B cell (primary cell): ENCODE measurements at regions not wholly inside any gene's neighbourhood (a gene's known extent, or its start where the extent isn't known, plus 50 kb on each side); places are given as distances from the start of the nearest gene placed in this dataset.

Experiments
- EZH2 ChIP-seq: IDR thresholded peaks from 2 replicates; pipeline ENCODE4 v1.6.1; 2012; ENCODE audit warnings: borderline replicate concordance, low read depth, mild to moderate bottlenecking, moderate library complexity, low read length; ENCODE audit not compliant: insufficient read depth, poor library complexity, severe bottlenecking
- TF ChIP-seq, protein P1 (sequence below): fragments of 200-600 bp; IDR thresholded peaks from one replicate; pipeline ENCODE4 v1.8.0; 2022; ENCODE audit warnings: antibody characterized with exemption, mild to moderate bottlenecking

DNA sequence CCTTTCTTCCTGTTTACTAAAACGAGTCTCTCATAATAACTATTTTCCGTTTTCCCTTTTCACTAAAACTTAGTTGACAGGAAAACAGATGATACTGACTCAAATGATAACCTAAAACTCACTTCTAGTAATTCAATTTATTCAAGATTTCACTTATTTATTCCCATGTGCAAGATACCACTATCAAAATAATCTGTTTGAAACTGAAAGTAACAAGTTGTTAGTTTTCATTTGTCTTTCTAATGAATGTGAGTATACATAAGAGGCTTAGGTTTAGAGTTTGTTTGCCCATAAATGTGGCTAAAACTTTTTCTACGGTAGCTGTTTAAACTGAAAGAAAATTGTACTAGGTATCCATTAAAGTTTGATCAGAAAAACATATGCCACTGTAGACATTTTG, 314.9 kb upstream of the STEAP1 start:
- TF ChIP-seq, protein P1, sequence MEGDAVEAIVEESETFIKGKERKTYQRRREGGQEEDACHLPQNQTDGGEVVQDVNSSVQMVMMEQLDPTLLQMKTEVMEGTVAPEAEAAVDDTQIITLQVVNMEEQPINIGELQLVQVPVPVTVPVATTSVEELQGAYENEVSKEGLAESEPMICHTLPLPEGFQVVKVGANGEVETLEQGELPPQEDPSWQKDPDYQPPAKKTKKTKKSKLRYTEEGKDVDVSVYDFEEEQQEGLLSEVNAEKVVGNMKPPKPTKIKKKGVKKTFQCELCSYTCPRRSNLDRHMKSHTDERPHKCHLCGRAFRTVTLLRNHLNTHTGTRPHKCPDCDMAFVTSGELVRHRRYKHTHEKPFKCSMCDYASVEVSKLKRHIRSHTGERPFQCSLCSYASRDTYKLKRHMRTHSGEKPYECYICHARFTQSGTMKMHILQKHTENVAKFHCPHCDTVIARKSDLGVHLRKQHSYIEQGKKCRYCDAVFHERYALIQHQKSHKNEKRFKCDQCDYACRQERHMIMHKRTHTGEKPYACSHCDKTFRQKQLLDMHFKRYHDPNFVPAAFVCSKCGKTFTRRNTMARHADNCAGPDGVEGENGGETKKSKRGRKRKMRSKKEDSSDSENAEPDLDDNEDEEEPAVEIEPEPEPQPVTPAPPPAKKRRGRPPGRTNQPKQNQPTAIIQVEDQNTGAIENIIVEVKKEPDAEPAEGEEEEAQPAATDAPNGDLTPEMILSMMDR = no peak
- TF ChIP-seq EZH2 = no peak
